DND-41 (cell line): ENCODE measurements at regions not wholly inside any gene's neighbourhood (a gene's known extent, or its start where the extent isn't known, plus 50 kb on each side); places are given as distances from the start of the nearest gene placed in this dataset.

Source experiments
- CTCF ChIP-seq: IDR thresholded peaks from 2 replicates; pipeline ENCODE4 v1.5.1; 2012; ENCODE audit warnings: borderline replicate concordance, low read length, moderate library complexity, mild to moderate bottlenecking; ENCODE audit not compliant: poor library complexity, severe bottlenecking; ENCODE audit errors: extremely low read depth
- EZH2 ChIP-seq: IDR thresholded peaks from 3 replicates; pipeline ENCODE4 v1.6.1; 2012; ENCODE audit warnings: borderline replicate concordance, low read depth, mild to moderate bottlenecking, moderate library complexity, low read length, inconsistent platforms; ENCODE audit not compliant: severe bottlenecking

GRCh38 chr10:78386509-78386908 lies 352.8 kb downstream of the RPS24 start:
- TF ChIP-seq CTCF (no peak), EZH2 (no peak)
